ENCODE measurements at regions not wholly inside any gene's neighbourhood (a gene's known extent, or its start where the extent isn't known, plus 50 kb on each side); places are given as distances from the start of the nearest gene placed in this dataset.
"Not testable (repeated sequence)": the region's sequence is repeated elsewhere in the genome, so short reads cannot be mapped to it uniquely, and the experiment has no call there.

GRCh38 chr21:15210235-15210678 lies 145.5 kb upstream of the NRIP1 start:
- no peaks in the 10 kb centered on the region for H3K9me3 Mint-ChIP-seq
- H3K4me1 Mint-ChIP-seq (ENCODE audit: low read depth): no peaks in the 10 kb centered on the region
- intact Hi-C loops (cut with micrococcal nuclease): no loop called here
- no peak overlapping the region for H3K27ac Mint-ChIP-seq
- DNase-seq (ENCODE audit: low spot score): no peak
- H3K27me3 Mint-ChIP-seq (ENCODE audit: low read depth): no peaks in the 10 kb centered on the region
- H3K36me3 Mint-ChIP-seq (ENCODE audit: low read depth): no peaks in the 10 kb centered on the region
- H3K4me3 Mint-ChIP-seq (ENCODE audit: low read depth): no peak overlapping the region

- no peak overlapping the region for H3K4me3 Mint-ChIP-seq (ENCODE audit: low read depth)
- no peaks in the 10 kb centered on the region for H3K4me1 Mint-ChIP-seq (ENCODE audit: low read depth)
- H3K36me3 Mint-ChIP-seq (ENCODE audit: low read depth): no peaks in the 10 kb centered on the region
- no peaks in the 10 kb centered on the region for H3K27me3 Mint-ChIP-seq (ENCODE audit: low read depth)
- intact Hi-C loops (cut with micrococcal nuclease): no loop called here
- no peak overlapping the region for H3K27ac Mint-ChIP-seq
- DNase-seq (ENCODE audit: low spot score): no peak
- no peaks in the 10 kb centered on the region for H3K9me3 Mint-ChIP-seq
These were observed 146.8 kb upstream of the NRIP1 start for GRCh38 chr21:15211491-15212133.

DNA sequence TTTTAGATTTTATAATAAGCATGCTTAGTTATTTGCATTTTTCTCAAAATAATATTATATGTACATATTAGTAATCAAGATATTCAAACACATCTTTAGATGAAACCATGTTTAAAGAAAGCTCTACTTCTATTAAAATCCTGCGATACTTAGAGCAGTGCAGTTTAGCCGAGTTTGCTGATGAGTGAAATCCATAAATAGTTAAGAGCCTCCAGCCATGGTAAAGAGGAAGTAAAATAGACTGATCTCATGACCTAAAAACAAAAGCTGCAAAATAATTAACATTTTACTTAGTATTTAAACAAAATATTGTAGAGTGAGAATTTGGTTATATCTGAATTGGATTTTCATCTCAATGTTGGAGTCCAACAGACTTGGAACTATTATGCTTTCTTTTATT lies 147.4 kb upstream of the NRIP1 start:
- Mint-ChIP-seq H3K4me3 (ENCODE audit: low read depth) (no peak overlapping the region), H3K27me3 (ENCODE audit: low read depth) (no peaks in the 10 kb centered on the region), H3K27ac (no peak overlapping the region), H3K4me1 (ENCODE audit: low read depth) (no peaks in the 10 kb centered on the region), H3K36me3 (ENCODE audit: low read depth) (no peaks in the 10 kb centered on the region), H3K9me3 (no peaks in the 10 kb centered on the region)
- DNase-seq (ENCODE audit: low spot score): no peak
- intact Hi-C loops (cut with micrococcal nuclease): no loop called here

- H3K9me3 Mint-ChIP-seq; H3K36me3 Mint-ChIP-seq (ENCODE audit: low read depth); H3K27ac Mint-ChIP-seq; H3K4me3 Mint-ChIP-seq (ENCODE audit: low read depth); H3K27me3 Mint-ChIP-seq (ENCODE audit: low read depth); intact Hi-C loops (cut with micrococcal nuclease); DNase-seq (ENCODE audit: low spot score); H3K4me1 Mint-ChIP-seq (ENCODE audit: low read depth): not testable (repeated sequence)
These were observed 153.7 kb upstream of the NRIP1 start for GRCh38 chr21:15218476-15218875.

DNA sequence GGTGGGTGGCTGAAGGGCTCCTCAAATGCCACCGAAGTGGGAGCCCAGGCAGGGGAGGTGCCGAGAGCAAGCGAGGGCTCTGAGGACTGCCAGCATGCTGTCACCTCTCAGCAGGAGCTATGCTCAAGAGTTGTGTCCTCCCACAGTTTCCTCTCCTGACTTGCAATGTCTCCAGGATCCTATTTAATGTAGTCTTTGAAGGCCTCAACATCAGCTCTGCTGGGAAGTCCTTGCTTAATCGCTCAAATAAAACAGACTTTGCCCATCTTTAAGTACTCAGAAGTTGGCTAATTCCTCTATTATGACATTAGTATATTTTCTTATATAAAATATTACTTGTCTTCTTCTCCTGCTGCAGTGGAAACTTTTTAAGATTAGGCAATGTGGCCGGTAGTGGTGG lies 154.2 kb upstream of the NRIP1 start:
- DNase-seq (ENCODE audit: low spot score): no peak
- H3K4me3 Mint-ChIP-seq (ENCODE audit: low read depth): no peak overlapping the region
- H3K9me3 Mint-ChIP-seq: no peaks in the 10 kb centered on the region
- no peaks in the 10 kb centered on the region for H3K36me3 Mint-ChIP-seq (ENCODE audit: low read depth)
- H3K27me3 Mint-ChIP-seq (ENCODE audit: low read depth): no peaks in the 10 kb centered on the region
- intact Hi-C loops (cut with micrococcal nuclease): no loop called here
- H3K27ac Mint-ChIP-seq: no peak overlapping the region
- H3K4me1 Mint-ChIP-seq (ENCODE audit: low read depth): no peaks in the 10 kb centered on the region

- intact Hi-C loops (cut with micrococcal nuclease): no loop called here
- no peaks in the 10 kb centered on the region for H3K27me3 Mint-ChIP-seq (ENCODE audit: low read depth)
- no peaks in the 10 kb centered on the region for H3K4me1 Mint-ChIP-seq (ENCODE audit: low read depth)
- H3K27ac Mint-ChIP-seq: no peak overlapping the region
- no peaks in the 10 kb centered on the region for H3K9me3 Mint-ChIP-seq
- no peak for DNase-seq (ENCODE audit: low spot score)
- H3K4me3 Mint-ChIP-seq (ENCODE audit: low read depth): no peak overlapping the region
- no peaks in the 10 kb centered on the region for H3K36me3 Mint-ChIP-seq (ENCODE audit: low read depth)
These were observed 155.1 kb upstream of the NRIP1 start for GRCh38 chr21:15219894-15220293.

- intact Hi-C loops (cut with micrococcal nuclease): no loop called here
- no peak overlapping the region for H3K4me3 Mint-ChIP-seq (ENCODE audit: low read depth)
- H3K27ac Mint-ChIP-seq: no peak overlapping the region
- H3K27me3 Mint-ChIP-seq (ENCODE audit: low read depth): no peaks in the 10 kb centered on the region
- H3K4me1 Mint-ChIP-seq (ENCODE audit: low read depth): no peaks in the 10 kb centered on the region
- H3K9me3 Mint-ChIP-seq: no peaks in the 10 kb centered on the region
- H3K36me3 Mint-ChIP-seq (ENCODE audit: low read depth): no peaks in the 10 kb centered on the region
- DNase-seq (ENCODE audit: low spot score): no peak
These were observed 157.1 kb upstream of the NRIP1 start for GRCh38 chr21:15221799-15222386.

DNA sequence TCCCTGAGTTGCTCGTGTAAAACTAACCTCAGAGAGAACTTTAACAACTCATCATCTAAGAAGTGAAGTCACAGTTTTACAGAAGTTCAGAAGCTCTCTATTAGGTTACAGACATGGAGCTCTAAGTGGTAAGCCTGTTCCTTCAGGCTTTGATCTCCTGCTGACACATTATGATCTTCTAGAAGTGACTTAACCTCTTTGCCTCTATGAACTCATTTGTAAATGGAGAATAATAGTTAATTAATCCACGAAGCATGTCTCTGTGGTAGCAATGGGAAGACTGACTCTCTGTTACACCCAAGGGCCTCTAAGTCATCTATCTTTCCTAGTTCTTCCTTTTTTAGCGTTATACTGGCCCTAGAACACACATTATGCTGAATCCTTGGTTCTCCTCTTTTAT lies 157.9 kb upstream of the NRIP1 start:
- no peaks in the 10 kb centered on the region for H3K4me1 Mint-ChIP-seq (ENCODE audit: low read depth)
- H3K36me3 Mint-ChIP-seq (ENCODE audit: low read depth): no peaks in the 10 kb centered on the region
- H3K27ac Mint-ChIP-seq: no peak overlapping the region
- intact Hi-C loops (cut with micrococcal nuclease): no loop called here
- DNase-seq (ENCODE audit: low spot score): no peak
- no peaks in the 10 kb centered on the region for H3K9me3 Mint-ChIP-seq
- no peaks in the 10 kb centered on the region for H3K27me3 Mint-ChIP-seq (ENCODE audit: low read depth)
- no peak overlapping the region for H3K4me3 Mint-ChIP-seq (ENCODE audit: low read depth)

DNA sequence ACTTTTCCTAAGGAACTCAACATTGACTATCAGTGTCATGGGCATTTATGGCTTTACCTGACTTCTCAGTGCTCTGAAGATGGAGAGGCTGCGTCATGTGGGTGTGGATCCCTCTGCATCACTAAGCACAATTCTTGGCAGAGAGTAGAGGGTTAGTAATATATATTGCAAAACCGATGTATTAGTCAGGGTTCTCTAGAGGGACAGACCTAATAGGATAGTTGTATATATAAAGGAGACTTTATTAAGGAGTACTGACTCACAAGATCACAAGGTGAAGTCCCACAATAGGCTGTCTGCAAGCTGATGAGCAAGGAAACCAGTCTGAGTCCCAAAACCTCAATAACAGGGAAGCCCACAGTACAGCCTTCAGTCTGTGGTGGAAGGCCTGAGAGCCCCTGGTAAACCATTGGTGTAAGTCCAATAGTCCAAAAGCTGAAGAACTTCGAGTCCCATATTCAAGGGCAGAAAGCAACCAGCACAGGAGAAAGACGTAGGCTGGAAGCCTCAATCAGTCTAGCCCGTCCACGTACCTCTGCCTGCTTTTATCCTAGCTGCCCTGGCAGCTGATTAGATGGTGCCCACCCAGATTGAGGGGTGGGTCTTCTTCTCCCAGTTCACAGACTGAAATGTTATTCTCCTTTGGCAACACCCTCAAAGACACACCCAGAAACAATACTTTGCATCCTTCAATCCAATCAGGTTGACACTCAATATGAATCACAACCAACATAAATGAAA lies 159.7 kb upstream of the NRIP1 start:
- Mint-ChIP-seq H3K4me1 (ENCODE audit: low read depth) (no peaks in the 10 kb centered on the region), H3K36me3 (ENCODE audit: low read depth) (no peaks in the 10 kb centered on the region), H3K4me3 (ENCODE audit: low read depth) (no peak overlapping the region), H3K27me3 (ENCODE audit: low read depth) (no peaks in the 10 kb centered on the region), H3K27ac (no peak overlapping the region), H3K9me3 (no peaks in the 10 kb centered on the region)
- intact Hi-C loops (cut with micrococcal nuclease): no loop called here
- no peak for DNase-seq (ENCODE audit: low spot score)

DNA sequence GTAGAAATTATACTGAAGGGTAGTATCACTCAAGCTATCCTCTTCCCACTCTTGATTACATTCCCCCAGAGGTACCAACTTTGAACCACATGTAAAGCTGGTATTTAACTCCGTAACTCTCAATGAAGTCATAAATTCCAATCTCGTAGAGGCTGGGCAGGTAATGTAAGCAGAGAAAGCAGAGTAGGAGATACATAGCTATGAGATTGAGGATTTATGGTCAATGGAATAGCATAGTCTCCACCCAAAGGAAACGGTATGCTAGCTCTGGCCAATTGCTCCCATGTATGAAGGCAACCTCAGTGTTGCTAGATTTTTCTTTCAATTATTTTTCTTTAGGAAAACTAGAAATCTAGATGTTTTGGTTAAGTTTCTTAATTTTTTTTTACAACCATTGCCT lies 163.1 kb upstream of the NRIP1 start:
- Mint-ChIP-seq H3K9me3 (no peaks in the 10 kb centered on the region), H3K27me3 (ENCODE audit: low read depth) (no peaks in the 10 kb centered on the region), H3K4me1 (ENCODE audit: low read depth) (no peaks in the 10 kb centered on the region), H3K36me3 (ENCODE audit: low read depth) (no peaks in the 10 kb centered on the region), H3K4me3 (ENCODE audit: low read depth) (no peak overlapping the region), H3K27ac (no peak overlapping the region)
- intact Hi-C loops (cut with micrococcal nuclease): no loop called here
- DNase-seq (ENCODE audit: low spot score): no peak

- no peak for DNase-seq (ENCODE audit: low spot score)
- H3K9me3 Mint-ChIP-seq: no peaks in the 10 kb centered on the region
- intact Hi-C loops (cut with micrococcal nuclease): no loop called here
- no peak overlapping the region for H3K4me3 Mint-ChIP-seq (ENCODE audit: low read depth)
- H3K4me1 Mint-ChIP-seq (ENCODE audit: low read depth): no peaks in the 10 kb centered on the region
- H3K27me3 Mint-ChIP-seq (ENCODE audit: low read depth): no peaks in the 10 kb centered on the region
- H3K27ac Mint-ChIP-seq: no peak overlapping the region
- no peaks in the 10 kb centered on the region for H3K36me3 Mint-ChIP-seq (ENCODE audit: low read depth)
These were observed 164.6 kb upstream of the NRIP1 start for GRCh38 chr21:15229390-15229789.

- H3K36me3 Mint-ChIP-seq (ENCODE audit: low read depth): no peaks in the 10 kb centered on the region
- no peaks in the 10 kb centered on the region for H3K4me1 Mint-ChIP-seq (ENCODE audit: low read depth)
- H3K4me3 Mint-ChIP-seq (ENCODE audit: low read depth): no peak overlapping the region
- no peak overlapping the region for H3K27ac Mint-ChIP-seq
- no peak for DNase-seq (ENCODE audit: low spot score)
- intact Hi-C loops (cut with micrococcal nuclease): no loop called here
- H3K27me3 Mint-ChIP-seq (ENCODE audit: low read depth): no peaks in the 10 kb centered on the region
- no peaks in the 10 kb centered on the region for H3K9me3 Mint-ChIP-seq
These were observed 168.8 kb upstream of the NRIP1 start for GRCh38 chr21:15233611-15234010.

DNA sequence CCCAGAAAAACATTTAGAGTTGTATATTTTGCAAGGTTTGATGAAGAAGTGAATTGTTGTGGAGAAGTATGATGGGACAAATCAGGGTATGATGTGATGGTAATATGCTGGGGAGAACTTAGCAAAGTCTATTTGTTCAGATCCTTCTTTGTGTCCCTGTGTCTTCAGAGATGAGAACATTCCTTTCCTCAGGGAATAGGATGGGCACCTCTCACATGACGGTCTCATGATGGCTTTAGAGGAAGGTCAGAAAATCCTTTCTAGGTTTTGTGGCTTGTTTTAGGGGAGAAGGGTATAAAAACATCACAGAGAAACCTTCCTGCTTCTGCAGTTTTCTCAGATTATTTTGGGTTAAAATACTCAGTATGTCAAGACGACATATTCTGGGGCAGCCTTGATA lies 171.3 kb upstream of the NRIP1 start:
- Mint-ChIP-seq H3K9me3 (no peaks in the 10 kb centered on the region), H3K4me1 (ENCODE audit: low read depth) (no peaks in the 10 kb centered on the region), H3K27me3 (ENCODE audit: low read depth) (no peaks in the 10 kb centered on the region), H3K4me3 (ENCODE audit: low read depth) (no peak overlapping the region), H3K36me3 (ENCODE audit: low read depth) (no peaks in the 10 kb centered on the region), H3K27ac (no peak overlapping the region)
- DNase-seq (ENCODE audit: low spot score): no peak
- intact Hi-C loops (cut with micrococcal nuclease): no loop called here

Measured in activated T-helper 2 cell treated with anti-CD3 and anti-CD28 coated beads, Interferon-gamma antibody, Interleukin-2, Interleukin-4, amounts not matched to agents 10 μg/mL and 5 μg/mL and 100 μg/mL, durations not matched to agents 14 hours and 24 hours and 36 hours (primary cell).